IMR-90 (cell line): ENCODE measurements at regions not wholly inside any gene's neighbourhood (a gene's known extent, or its start where the extent isn't known, plus 50 kb on each side); places are given as distances from the start of the nearest gene placed in this dataset.
"Not testable (repeated sequence)": the region's sequence is repeated elsewhere in the genome, so short reads cannot be mapped to it uniquely, and the experiment has no call there.

Source experiments
- ATAC-seq: fragments of 200-7000 bp; cut with Tn5 transposase; 2 replicates; pipeline ENCODE4 v1.9.1; 2020; ENCODE audit warnings: low read depth, mild to moderate bottlenecking, moderate library complexity
- BruUV-seq: library from RNA; stranded (reverse); fragments of 400-500 nt; replicated peaks from 2 replicates; lab custom pipeline; 2021; lab: Mats Ljungman, UMichigan
- CTCF ChIA-PET: fragments of 300-600 bp; formaldehyde crosslinking; extraction: SDS; loops from one replicate; lab custom pipeline; 2021; ENCODE audit warnings: antibody characterized with exemption; lab: Yijun Ruan, JAX
- POLR2A ChIA-PET: fragments of 300-600 bp; sonication (Branson Sonifier 250); formaldehyde crosslinking; loops from one replicate; lab custom pipeline; 2022; ENCODE audit warnings: antibody characterized with exemption; ENCODE audit not compliant: unreplicated experiment; lab: Charles Lee
- DNase-seq: peaks from one replicate; pipeline ENCODE4 v3.0.0; 2013
- H2AFZ ChIP-seq: replicated peaks from 2 replicates; pipeline ENCODE3; 2013; ENCODE audit warnings: low read length, mild to moderate bottlenecking; ENCODE audit not compliant: poor library complexity
- H2AK5ac ChIP-seq: 2 replicates; pipeline ENCODE4 v1.6.1; 2013; ENCODE audit warnings: low read depth, low read length, inconsistent platforms
- H2AK9ac ChIP-seq: replicated peaks from 2 replicates; pipeline ENCODE3; 2013; ENCODE audit warnings: mild to moderate bottlenecking, low read depth, low read length, moderate library complexity; ENCODE audit not compliant: poor library complexity
- H2BK120ac ChIP-seq: 2 replicates; pipeline ENCODE4 v1.6.1; 2013; ENCODE audit warnings: low read depth, low read length, inconsistent platforms
- H2BK15ac ChIP-seq: 3 replicates; pipeline ENCODE4 v1.6.1; 2013; ENCODE audit warnings: low read depth, low read length, inconsistent platforms
- H2BK20ac ChIP-seq: 2 replicates; pipeline ENCODE4 v1.6.1; 2013; ENCODE audit warnings: low read depth, mild to moderate bottlenecking, inconsistent platforms, low read length, moderate library complexity
- H2BK5ac ChIP-seq: 2 replicates; pipeline ENCODE4 v1.6.1; 2013; ENCODE audit warnings: mild to moderate bottlenecking, low read depth, low read length, inconsistent platforms; ENCODE audit not compliant: poor library complexity, severe bottlenecking
- H3K14ac ChIP-seq: replicated peaks from 2 replicates; pipeline ENCODE4 v1.6.1; 2013; ENCODE audit warnings: low read depth, low read length, inconsistent platforms
- H3K18ac ChIP-seq: 2 replicates; pipeline ENCODE4 v1.6.1; 2013; ENCODE audit warnings: low read depth, low read length, control low read depth
- H3K23ac ChIP-seq: 2 replicates; pipeline ENCODE4 v1.6.1; 2013; ENCODE audit warnings: low read depth, low read length, inconsistent platforms
- H3K27ac ChIP-seq: 2 replicates; pipeline ENCODE4 v1.5.1; 2013; ENCODE audit warnings: mild to moderate bottlenecking, control low read depth, low read length; ENCODE audit not compliant: insufficient read depth
- H3K27me3 ChIP-seq: 2 replicates; pipeline ENCODE4 v1.6.1; 2013; ENCODE audit warnings: low read length; ENCODE audit not compliant: control insufficient read depth, insufficient read depth
- H3K36me3 ChIP-seq: 2 replicates; pipeline ENCODE4 v1.6.1; 2013; ENCODE audit warnings: low read length, mixed read lengths; ENCODE audit not compliant: control insufficient read depth, insufficient read depth
- H3K4ac ChIP-seq: 2 replicates; pipeline ENCODE4 v1.6.1; 2013; ENCODE audit warnings: low read depth, low read length, inconsistent platforms
- H3K4me1 ChIP-seq: 2 replicates; pipeline ENCODE4 v1.6.1; 2013; ENCODE audit warnings: low read length, mixed read lengths; ENCODE audit not compliant: control insufficient read depth, insufficient read depth
- H3K4me2 ChIP-seq: 2 replicates; pipeline ENCODE4 v1.6.1; 2013; ENCODE audit warnings: low read depth, mild to moderate bottlenecking, control low read depth, low read length, moderate library complexity
- H3K4me3 ChIP-seq: 2 replicates; pipeline ENCODE4 v1.5.1; 2013; ENCODE audit warnings: low read depth, mild to moderate bottlenecking, control low read depth, low read length, moderate library complexity; ENCODE audit not compliant: insufficient read depth
- H3K56ac ChIP-seq: 2 replicates; pipeline ENCODE4 v1.6.1; 2013; ENCODE audit warnings: low read length, inconsistent platforms; ENCODE audit not compliant: insufficient read depth; ENCODE audit errors: extremely low read depth
- H3K79me1 ChIP-seq, 2 experiments: 2 replicates each; pipeline ENCODE4 v1.6.1; 2013; ENCODE audit warnings: low read length in 2 of 2, inconsistent platforms in 1 of 2, low read depth in 1 of 2
- H3K9ac ChIP-seq: 2 replicates; pipeline ENCODE4 v1.6.1; 2013; ENCODE audit warnings: low read depth, low read length, control low read depth
- H3K9me1 ChIP-seq: 2 replicates; pipeline ENCODE4 v1.6.1; 2013; ENCODE audit warnings: low read length, inconsistent platforms; ENCODE audit not compliant: insufficient read depth
- H3K9me3 ChIP-seq: 2 replicates; pipeline ENCODE4 v1.6.1; 2013; ENCODE audit warnings: low read length; ENCODE audit not compliant: control insufficient read depth, insufficient read depth
- H4K20me1 ChIP-seq: 2 replicates; pipeline ENCODE4 v1.6.1; 2013; ENCODE audit warnings: low read length, inconsistent platforms; ENCODE audit not compliant: insufficient read depth
- H4K5ac ChIP-seq: 2 replicates; pipeline ENCODE4 v1.6.1; 2013; ENCODE audit warnings: mild to moderate bottlenecking, low read depth, low read length, control low read depth
- H4K8ac ChIP-seq, 2 experiments: 2 replicates each; pipeline ENCODE4 v1.6.1; 2013; ENCODE audit warnings: low read depth in 2 of 2, low read length in 2 of 2, control low read depth in 1 of 2, inconsistent platforms in 1 of 2
- H4K91ac ChIP-seq: 2 replicates; pipeline ENCODE4 v1.6.1; 2013; ENCODE audit warnings: low read depth, low read length, inconsistent platforms; ENCODE audit not compliant: insufficient read depth
- BHLHE40 ChIP-seq: fragments of 150-350 bp; IDR thresholded peaks from 2 replicates; pipeline ENCODE4 v1.6.1; 2016; ENCODE audit warnings: mild to moderate bottlenecking, low read depth, low read length
- WGBS, 2 experiments: methylation state at CpG; one replicate each; pipeline versions ENCODE4 v1.1.5 to v1.1.7; 2013; ENCODE audit warnings: missing lambda C conversion rate in 2 of 2; ENCODE audit not compliant: insufficient read length in 1 of 2; ENCODE audit errors: extremely low coverage in 2 of 2; 5-methylcytosine and 5-hydroxymethylcytosine counted together
- dilution Hi-C: fragments of 300-500 bp; cut with HindIII; formaldehyde crosslinking; loops from one replicate; pipeline ENCODE4 v1.14.3; 2018; ENCODE audit warnings: low sequenced_read_pairs; ENCODE audit not compliant: unreplicated experiment
- in situ Hi-C: fragments of 300-500 bp; cut with MboI; formaldehyde crosslinking; loops from 3 replicates; pipeline ENCODE4 v1.14.3; 2019; ENCODE audit warnings: low sequenced_read_pairs, inconsistent platforms, mixed read lengths
- intact Hi-C: fragments of 100-400 bp; cut with micrococcal nuclease; formaldehyde crosslinking; loops from 2 replicates; pipeline ENCODE4 v1.10.0; 2022

DNA sequence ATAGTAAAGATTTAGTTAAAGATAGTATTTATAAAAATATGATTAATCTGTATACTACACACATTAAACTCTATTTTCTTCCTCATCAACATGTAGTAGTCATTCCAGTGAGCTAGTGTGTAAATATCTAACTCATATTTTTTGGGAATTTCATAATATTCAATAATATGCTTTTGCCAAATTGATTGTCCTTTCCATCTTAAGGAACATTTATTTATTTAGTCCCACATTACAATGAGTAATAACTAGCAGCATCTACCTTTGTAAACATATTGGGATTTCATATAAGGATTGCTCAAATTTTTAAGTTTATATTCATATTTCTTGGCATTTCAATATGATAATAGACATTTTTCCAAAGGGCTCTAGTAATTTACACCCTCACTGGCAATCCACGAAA is 53.9 kb upstream of the GOLGA8B start:
- H4K5ac ChIP-seq, result no peak overlapping the region
- no peak for ATAC-seq
- no peak overlapping the region for H3K14ac ChIP-seq
- H3K27ac ChIP-seq, result no peak overlapping the region
- H4K91ac ChIP-seq, result no peak overlapping the region
- H3K56ac ChIP-seq, result no peak overlapping the region
- H3K36me3 ChIP-seq, result no peaks in the 10 kb centered on the region
- no peak overlapping the region for H4K8ac ChIP-seq
- H3K27me3 ChIP-seq, result no peaks in the 10 kb centered on the region
- WGBS, 2 experiments, result no CpG with 5 or more reads among the region's 1 CpG
- H2AFZ ChIP-seq, result no peak overlapping the region
- H3K4me1 ChIP-seq, result no peaks in the 10 kb centered on the region; the same call in 1 of the 2 replicates
- H3K9me3 ChIP-seq, result no peaks in the 10 kb centered on the region
- H4K20me1 ChIP-seq, result no peaks in the 10 kb centered on the region
- H3K9ac ChIP-seq, result no peak overlapping the region
- H3K4me2 ChIP-seq, result no peak overlapping the region
- POLR2A ChIA-PET, result no interaction called here
- no peak overlapping the region for H2BK15ac ChIP-seq
- no peak for TF ChIP-seq BHLHE40
- no peak overlapping the region for H3K4me3 ChIP-seq
- H3K79me1 ChIP-seq, result no peaks in the 10 kb centered on the region
- no peaks in the 10 kb centered on the region for H3K9me1 ChIP-seq
- peak overlapping the region; percentile 33 for H2BK5ac ChIP-seq
- in situ Hi-C loops, result no loop called here
- no TSS peak for BruUV-seq
- CTCF ChIA-PET, result no interaction called here
- no peak overlapping the region for H2BK120ac ChIP-seq
- dilution Hi-C loops, result no loop called here
- intact Hi-C loops, result no loop called here
- no peak overlapping the region for H2AK9ac ChIP-seq
- no peak overlapping the region for H3K18ac ChIP-seq
- H2BK20ac ChIP-seq, result 0 out of 2 replicates have a peak overlapping the region, but pooled peaks have one; percentile 24
- H3K4ac ChIP-seq, result no peak overlapping the region
- DNase-seq, result no peak
- no peak overlapping the region for H3K23ac ChIP-seq
- H2AK5ac ChIP-seq, result no peak overlapping the region

- H3K9me1 ChIP-seq, in situ Hi-C loops, H4K8ac ChIP-seq, H3K23ac ChIP-seq, H2AFZ ChIP-seq, H3K79me1 ChIP-seq, ATAC-seq, H2BK15ac ChIP-seq, DNase-seq, H2BK120ac ChIP-seq, H2BK5ac ChIP-seq, H4K5ac ChIP-seq, H3K4me2 ChIP-seq, H2BK20ac ChIP-seq, H3K9me3 ChIP-seq, H2AK5ac ChIP-seq, H3K56ac ChIP-seq, H3K9ac ChIP-seq, H4K91ac ChIP-seq, H3K27ac ChIP-seq, H3K36me3 ChIP-seq, H3K4me3 ChIP-seq, intact Hi-C loops, CTCF ChIA-PET, POLR2A ChIA-PET, H3K4me1 ChIP-seq, dilution Hi-C loops, H3K14ac ChIP-seq, H4K20me1 ChIP-seq, BruUV-seq, H3K4ac ChIP-seq, H3K18ac ChIP-seq, H3K27me3 ChIP-seq, H2AK9ac ChIP-seq: not testable (repeated sequence)
- no CpG with 5 or more reads among the region's 4 CpGs for WGBS, 2 experiments
Observed at GRCh38 chr15:34633602-34634001, 50.2 kb upstream of the GOLGA8B start.
